ENCODE measurements at regions not wholly inside any gene's neighbourhood (a gene's known extent, or its start where the extent isn't known, plus 50 kb on each side); places are given as distances from the start of the nearest gene placed in this dataset.

- Mint-ChIP-seq H3K4me3 (no peak overlapping the region), H3K9me3 (peaks cover 0 to 6% (median 3%) of the 10 kb centered on the region in 7 donors), H3K4me1 (no peaks in the 10 kb centered on the region), H3K27ac (no peak overlapping the region), H3K27me3 (ENCODE audit: low read depth in 3 of 3) (no peaks in the 10 kb centered on the region), H3K36me3 (no peaks in the 10 kb centered on the region)
- Histone ChIP-seq H2AFZ (ENCODE audit: insufficient read depth, low read depth, low read length, poor library complexity, severe bottlenecking) (no peak overlapping the region), H3K79me2 (ENCODE audit: insufficient read depth, low read length) (no peaks in the 10 kb centered on the region), H3K27ac (ENCODE audit: low read depth in 1 of 2, low read length in 2 of 2) (no peak overlapping the region), H3K4me3 (replicated peaks in 1 of 3; ENCODE audit: low read depth in 2 of 3, low read length in 3 of 3) (no peak overlapping the region), H3K4me1 (ENCODE audit: control insufficient read depth in 1 of 2, insufficient read depth in 2 of 2, low read length in 2 of 2) (no peaks in the 10 kb centered on the region), H3K27me3 (ENCODE audit: control insufficient read depth in 2 of 2, insufficient read depth in 2 of 2, low read length in 2 of 2) (no peaks in the 10 kb centered on the region), H3K9me3 (replicated peaks in 1 of 2; ENCODE audit: control insufficient read depth in 1 of 2, insufficient read depth in 1 of 2, low read length in 2 of 2) (peaks cover 0 to 8% of the 10 kb centered on the region in 2 donors), H3K9ac (ENCODE audit: insufficient read depth, low read length, poor library complexity, severe bottlenecking) (no peak overlapping the region), H4K20me1 (ENCODE audit: insufficient read depth, low read length) (no peaks in the 10 kb centered on the region), H3K4me2 (replicated peaks; ENCODE audit: extremely low read depth, low read length, poor library complexity, severe bottlenecking) (no peak overlapping the region), H3K36me3 (replicated peaks in 1 of 2; ENCODE audit: control insufficient read depth in 1 of 2, insufficient read depth in 2 of 2, low read length in 2 of 2) (no peaks in the 10 kb centered on the region)
- DNase-seq, result no peak
- intact Hi-C loops (cut with micrococcal nuclease), result no loop called here
- TF ChIP-seq, protein P1, sequence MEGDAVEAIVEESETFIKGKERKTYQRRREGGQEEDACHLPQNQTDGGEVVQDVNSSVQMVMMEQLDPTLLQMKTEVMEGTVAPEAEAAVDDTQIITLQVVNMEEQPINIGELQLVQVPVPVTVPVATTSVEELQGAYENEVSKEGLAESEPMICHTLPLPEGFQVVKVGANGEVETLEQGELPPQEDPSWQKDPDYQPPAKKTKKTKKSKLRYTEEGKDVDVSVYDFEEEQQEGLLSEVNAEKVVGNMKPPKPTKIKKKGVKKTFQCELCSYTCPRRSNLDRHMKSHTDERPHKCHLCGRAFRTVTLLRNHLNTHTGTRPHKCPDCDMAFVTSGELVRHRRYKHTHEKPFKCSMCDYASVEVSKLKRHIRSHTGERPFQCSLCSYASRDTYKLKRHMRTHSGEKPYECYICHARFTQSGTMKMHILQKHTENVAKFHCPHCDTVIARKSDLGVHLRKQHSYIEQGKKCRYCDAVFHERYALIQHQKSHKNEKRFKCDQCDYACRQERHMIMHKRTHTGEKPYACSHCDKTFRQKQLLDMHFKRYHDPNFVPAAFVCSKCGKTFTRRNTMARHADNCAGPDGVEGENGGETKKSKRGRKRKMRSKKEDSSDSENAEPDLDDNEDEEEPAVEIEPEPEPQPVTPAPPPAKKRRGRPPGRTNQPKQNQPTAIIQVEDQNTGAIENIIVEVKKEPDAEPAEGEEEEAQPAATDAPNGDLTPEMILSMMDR (IDR thresholded peaks at IDR 0.05), result no peak
- 100% methylated on average over 1 of the region's 3 CpGs for WGBS (ENCODE audit: insufficient coverage)
These were observed 424.8 kb upstream of the MAD2L1 start for GRCh38 chr4:120491481-120491880.

DNA sequence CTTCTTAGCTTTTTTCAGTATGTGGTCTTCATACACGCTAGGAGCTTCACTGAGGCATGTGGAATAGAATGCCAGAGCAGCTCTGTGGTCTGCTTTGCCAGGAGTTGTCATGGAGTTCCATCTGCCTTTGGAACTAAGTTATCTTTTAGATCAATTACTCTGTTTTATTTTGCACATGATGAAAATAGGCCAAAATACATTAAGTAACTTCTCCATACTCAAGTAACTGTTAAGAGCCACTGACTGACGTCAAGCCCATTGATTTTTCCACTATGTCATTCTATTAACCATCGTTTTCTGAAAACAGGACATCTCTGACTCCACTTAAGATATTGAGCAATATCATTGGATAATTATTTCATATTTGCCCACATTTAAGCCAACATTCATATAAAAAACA, 415.1 kb upstream of the MAD2L1 start:
- Histone ChIP-seq H3K36me3 (replicated peaks in 1 of 2; ENCODE audit: control insufficient read depth in 1 of 2, insufficient read depth in 2 of 2, low read length in 2 of 2) (no peaks in the 10 kb centered on the region), H3K4me3 (replicated peaks in 1 of 3; ENCODE audit: low read depth in 2 of 3, low read length in 3 of 3) (no peak overlapping the region), H3K9ac (ENCODE audit: insufficient read depth, low read length, poor library complexity, severe bottlenecking) (no peak overlapping the region), H3K4me1 (ENCODE audit: control insufficient read depth in 1 of 2, insufficient read depth in 2 of 2, low read length in 2 of 2) (no peaks in the 10 kb centered on the region), H3K27ac (ENCODE audit: low read depth in 1 of 2, low read length in 2 of 2) (no peak overlapping the region), H4K20me1 (ENCODE audit: insufficient read depth, low read length) (no peaks in the 10 kb centered on the region), H2AFZ (ENCODE audit: insufficient read depth, low read depth, low read length, poor library complexity, severe bottlenecking) (no peak overlapping the region), H3K79me2 (ENCODE audit: insufficient read depth, low read length) (no peaks in the 10 kb centered on the region), H3K4me2 (replicated peaks; ENCODE audit: extremely low read depth, low read length, poor library complexity, severe bottlenecking) (no peak overlapping the region), H3K27me3 (ENCODE audit: control insufficient read depth in 2 of 2, insufficient read depth in 2 of 2, low read length in 2 of 2) (no peaks in the 10 kb centered on the region), H3K9me3 (replicated peaks in 1 of 2; ENCODE audit: control insufficient read depth in 1 of 2, insufficient read depth in 1 of 2, low read length in 2 of 2) (no peaks in the 10 kb centered on the region)
- H3K36me3 Mint-ChIP-seq, result no peaks in the 10 kb centered on the region
- 80% methylated on average over 1 of the region's 3 CpGs for WGBS (ENCODE audit: insufficient coverage)
- H3K27ac Mint-ChIP-seq, result no peak overlapping the region
- H3K9me3 Mint-ChIP-seq, result peaks cover 0 to 10% (median 0%) of the 10 kb centered on the region in 7 donors
- intact Hi-C loops (cut with micrococcal nuclease), result no loop called here
- H3K27me3 Mint-ChIP-seq (ENCODE audit: low read depth in 3 of 3), result no peaks in the 10 kb centered on the region
- no peak overlapping the region for H3K4me3 Mint-ChIP-seq
- no peak for DNase-seq
- H3K4me1 Mint-ChIP-seq, result no peaks in the 10 kb centered on the region
- TF ChIP-seq, protein P1 (IDR thresholded peaks at IDR 0.05), result no peak
